RWPE1 (cell line): ENCODE measurements at regions not wholly inside any gene's neighbourhood (a gene's known extent, or its start where the extent isn't known, plus 50 kb on each side); places are given as distances from the start of the nearest gene placed in this dataset.

Experiments
- CTCF ChIA-PET: fragments of 350-600 bp; sonication (Branson Sonifier 250); formaldehyde crosslinking; extraction: SDS; loops from one replicate; lab custom pipeline; 2021; lab: Yijun Ruan, JAX
- POLR2A ChIA-PET: fragments of 400-600 bp; formaldehyde crosslinking; extraction: SDS; loops from one replicate; lab custom pipeline; 2020; ENCODE audit warnings: antibody characterized with exemption; ENCODE audit not compliant: low non-redundant PET; lab: Yijun Ruan, JAX
- DNase-seq: peaks from one replicate; pipeline ENCODE4 v3.0.0; 2012; ENCODE audit warnings: low spot score
- H3K27ac ChIP-seq: fragments of 450-650 bp; 2 replicates; pipeline ENCODE4 v1.5.1; 2017
- TF ChIP-seq, protein P1 (sequence below): fragments of 450-650 bp; conservative IDR thresholded peaks from 2 replicates; pipeline ENCODE4 v1.5.1; 2017; ENCODE audit warnings: low read depth, mild to moderate bottlenecking

- ChIA-PET POLR2A (no interaction called here), CTCF (no interaction called here)
- no peak overlapping the region for H3K27ac ChIP-seq
- TF ChIP-seq, protein P1, sequence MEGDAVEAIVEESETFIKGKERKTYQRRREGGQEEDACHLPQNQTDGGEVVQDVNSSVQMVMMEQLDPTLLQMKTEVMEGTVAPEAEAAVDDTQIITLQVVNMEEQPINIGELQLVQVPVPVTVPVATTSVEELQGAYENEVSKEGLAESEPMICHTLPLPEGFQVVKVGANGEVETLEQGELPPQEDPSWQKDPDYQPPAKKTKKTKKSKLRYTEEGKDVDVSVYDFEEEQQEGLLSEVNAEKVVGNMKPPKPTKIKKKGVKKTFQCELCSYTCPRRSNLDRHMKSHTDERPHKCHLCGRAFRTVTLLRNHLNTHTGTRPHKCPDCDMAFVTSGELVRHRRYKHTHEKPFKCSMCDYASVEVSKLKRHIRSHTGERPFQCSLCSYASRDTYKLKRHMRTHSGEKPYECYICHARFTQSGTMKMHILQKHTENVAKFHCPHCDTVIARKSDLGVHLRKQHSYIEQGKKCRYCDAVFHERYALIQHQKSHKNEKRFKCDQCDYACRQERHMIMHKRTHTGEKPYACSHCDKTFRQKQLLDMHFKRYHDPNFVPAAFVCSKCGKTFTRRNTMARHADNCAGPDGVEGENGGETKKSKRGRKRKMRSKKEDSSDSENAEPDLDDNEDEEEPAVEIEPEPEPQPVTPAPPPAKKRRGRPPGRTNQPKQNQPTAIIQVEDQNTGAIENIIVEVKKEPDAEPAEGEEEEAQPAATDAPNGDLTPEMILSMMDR, result no peak
- no peak for DNase-seq
Measured at GRCh38 chr2:217186152-217186551, 326.3 kb upstream of the TNP1 start.

GRCh38 chr2:217185265-217185995 lies 325.6 kb upstream of the TNP1 start:
- no peak for DNase-seq
- TF ChIP-seq, protein P1, result no peak
- CTCF ChIA-PET, result no interaction called here
- POLR2A ChIA-PET, result no interaction called here
- no peak overlapping the region for H3K27ac ChIP-seq

- H3K27ac ChIP-seq, result no peak overlapping the region
- TF ChIP-seq, protein P1, result no peak
- ChIA-PET CTCF (interaction anchor here (0.6 kb wide), 1 partner anchor 574 kb away, joined by 3 read pairs; no protein-coding TSS in a partner anchor), POLR2A (no interaction called here)
- no peak for DNase-seq
Measured at GRCh38 chr2:217184242-217184641, 324.4 kb upstream of the TNP1 start.

GRCh38 chr2:217183471-217183870 lies 323.6 kb upstream of the TNP1 start:
- TF ChIP-seq, protein P1, result no peak
- no peak for DNase-seq

GRCh38 chr2:217182926-217183325 lies 323.1 kb upstream of the TNP1 start:
- POLR2A ChIA-PET, result no interaction called here
- TF ChIP-seq, protein P1, result no peak
- CTCF ChIA-PET, result no interaction called here

More at GRCh38 chr2:217183471-217183870, 323.6 kb upstream of the TNP1 start:
- ChIA-PET POLR2A (no interaction called here), CTCF (interaction anchor here (0.6 kb wide), 1 partner anchor 54 kb away, joined by 3 read pairs; no protein-coding TSS in a partner anchor)
- H3K27ac ChIP-seq, result no peak overlapping the region

GRCh38 chr2:217181512-217181911 lies 321.6 kb upstream of the TNP1 start:
- DNase-seq, result no peak
- CTCF ChIA-PET, result interaction anchor here (0.6 kb wide), 1 partner anchor 547 kb away, joined by 3 read pairs; no protein-coding TSS in a partner anchor
- H3K27ac ChIP-seq, result no peak overlapping the region
- POLR2A ChIA-PET, result no interaction called here
- TF ChIP-seq, protein P1, result no peak

More at GRCh38 chr2:217182926-217183325, 323.1 kb upstream of the TNP1 start:
- no peak for DNase-seq
- H3K27ac ChIP-seq, result no peak overlapping the region
